ENCODE measurements at regions not wholly inside any gene's neighbourhood (a gene's known extent, or its start where the extent isn't known, plus 50 kb on each side); places are given as distances from the start of the nearest gene placed in this dataset.

- no peak for DNase-seq
Measured at GRCh38 chr6:113635222-113635986, 221.7 kb upstream of the MARCKS start.

DNA sequence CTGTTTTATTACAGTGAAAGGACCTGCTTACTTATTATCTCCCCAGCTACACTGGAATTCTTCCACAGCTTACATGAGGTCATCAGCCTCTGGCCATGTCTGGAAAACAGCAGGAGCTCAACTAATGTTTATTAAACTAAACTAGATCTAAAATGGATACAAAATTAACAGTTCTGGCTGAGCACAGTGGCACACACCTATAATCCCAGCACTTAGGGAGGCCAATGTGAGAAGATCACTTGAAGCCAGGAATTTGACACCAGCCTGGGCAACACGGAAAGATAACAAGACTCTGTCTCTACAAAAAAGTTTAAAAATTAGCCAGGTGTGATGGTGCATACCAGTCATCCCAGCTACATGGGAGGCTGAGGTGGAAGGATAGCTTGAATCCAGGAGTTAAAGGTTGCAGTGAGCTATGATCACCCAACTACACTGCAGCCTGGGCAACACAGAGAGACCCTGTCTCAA lies 220.8 kb upstream of the MARCKS start:
- DNase-seq = no peak

GRCh38 chr6:113640051-113640450 lies 217.1 kb upstream of the MARCKS start:
- no peak for DNase-seq

- no peak for DNase-seq
Measured at GRCh38 chr6:113642001-113642713, 215.0 kb upstream of the MARCKS start.

DNA sequence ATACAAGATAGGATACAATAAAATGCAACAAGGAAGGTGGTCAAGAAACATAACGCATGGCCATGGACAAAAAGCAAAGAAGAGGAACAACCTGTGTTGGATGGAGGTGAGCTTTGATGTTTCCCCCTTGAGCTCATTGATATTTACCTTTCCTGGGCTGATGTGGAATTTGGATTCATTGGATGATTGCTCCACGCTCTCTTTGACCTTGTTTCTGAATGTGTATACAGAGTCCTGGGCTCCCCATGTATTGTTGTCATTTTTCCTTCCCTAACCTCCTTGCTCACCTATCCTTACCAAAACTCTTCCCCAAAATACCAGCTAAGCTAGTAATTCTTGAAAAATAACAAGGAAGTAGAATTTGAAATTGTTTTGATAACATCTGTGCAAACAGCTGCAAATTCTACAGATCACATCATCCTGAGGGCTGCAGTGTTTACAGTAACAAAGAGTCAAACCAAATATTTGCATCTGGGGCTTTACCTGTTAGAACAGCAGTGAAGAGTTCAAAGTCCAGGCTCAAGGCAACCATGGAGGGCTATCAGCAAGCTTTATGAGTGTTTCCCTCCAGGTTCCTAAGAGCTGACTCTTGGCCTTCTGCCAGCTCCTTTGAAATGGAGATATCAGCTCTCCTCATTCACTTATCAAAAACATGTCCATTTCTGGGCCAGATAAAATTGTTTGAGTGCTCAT lies 214.3 kb upstream of the MARCKS start:
- DNase-seq = no peak

DNA sequence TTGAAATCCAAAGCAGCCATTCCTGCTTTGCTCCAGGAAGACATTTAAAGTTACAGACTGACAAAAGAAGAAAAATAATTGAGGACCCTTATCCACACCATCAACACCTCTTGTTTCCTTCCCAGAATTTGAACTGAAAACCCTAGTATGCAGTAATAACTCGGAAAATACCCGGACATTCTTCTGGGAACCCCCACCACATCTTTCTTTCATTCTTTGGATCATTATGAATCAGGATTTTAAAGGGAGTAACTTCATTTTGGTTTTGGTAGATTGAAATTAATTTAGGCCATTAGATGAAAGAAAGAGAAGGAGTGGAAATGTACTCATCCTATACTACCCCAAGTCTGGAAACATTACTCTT lies 213.8 kb upstream of the MARCKS start:
- no peak for DNase-seq

- no peak for DNase-seq
Measured at GRCh38 chr6:113644861-113645575, 212.1 kb upstream of the MARCKS start.

GRCh38 chr6:113645576-113645970 lies 211.6 kb upstream of the MARCKS start:
- DNase-seq = no peak

DNA sequence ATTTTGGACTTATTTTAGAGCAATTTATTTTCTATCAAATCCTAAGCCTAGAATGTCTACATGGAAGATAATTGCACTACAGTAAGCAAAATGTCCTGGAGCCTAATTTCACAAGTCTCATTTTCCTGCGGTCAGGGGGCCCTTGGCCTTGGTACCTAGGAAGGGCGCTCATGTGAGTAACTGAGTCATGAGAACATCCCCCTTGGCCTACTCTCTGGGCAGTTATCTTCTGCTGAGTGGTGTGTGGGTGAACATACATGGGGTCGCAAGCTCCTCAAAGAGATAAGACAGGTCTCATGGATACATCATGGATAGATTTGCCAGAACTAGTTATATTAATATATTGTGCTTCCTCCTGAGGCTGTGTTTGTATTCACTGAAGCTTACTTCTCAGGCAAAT lies 211.2 kb upstream of the MARCKS start:
- no peak for DNase-seq

GRCh38 chr6:113646701-113647100 lies 210.4 kb upstream of the MARCKS start:
- DNase-seq = no peak

- DNase-seq = no peak
Measured at GRCh38 chr6:113647143-113647889, 209.8 kb upstream of the MARCKS start.

DNA sequence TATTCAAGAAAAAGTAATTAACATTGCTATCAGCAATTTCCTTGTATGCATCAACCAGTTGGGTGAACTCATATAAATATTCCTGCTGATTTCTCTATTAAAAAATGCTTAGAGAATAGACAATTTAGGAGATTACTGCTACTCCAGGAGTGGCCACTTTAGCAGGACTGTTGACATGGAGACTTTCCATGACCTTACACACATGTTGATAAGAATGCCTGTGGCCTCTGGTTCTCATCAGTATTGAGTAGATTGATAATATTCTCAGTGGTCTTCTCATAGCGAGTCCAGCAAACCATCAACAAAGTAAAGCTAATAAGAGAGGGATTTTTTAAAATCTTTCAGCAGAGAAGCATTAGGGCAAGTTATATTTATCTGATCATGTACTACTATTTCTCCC lies 208.4 kb upstream of the MARCKS start:
- no peak for DNase-seq

GRCh38 chr6:113649276-113649675 lies 207.9 kb upstream of the MARCKS start:
- no peak for DNase-seq

DNA sequence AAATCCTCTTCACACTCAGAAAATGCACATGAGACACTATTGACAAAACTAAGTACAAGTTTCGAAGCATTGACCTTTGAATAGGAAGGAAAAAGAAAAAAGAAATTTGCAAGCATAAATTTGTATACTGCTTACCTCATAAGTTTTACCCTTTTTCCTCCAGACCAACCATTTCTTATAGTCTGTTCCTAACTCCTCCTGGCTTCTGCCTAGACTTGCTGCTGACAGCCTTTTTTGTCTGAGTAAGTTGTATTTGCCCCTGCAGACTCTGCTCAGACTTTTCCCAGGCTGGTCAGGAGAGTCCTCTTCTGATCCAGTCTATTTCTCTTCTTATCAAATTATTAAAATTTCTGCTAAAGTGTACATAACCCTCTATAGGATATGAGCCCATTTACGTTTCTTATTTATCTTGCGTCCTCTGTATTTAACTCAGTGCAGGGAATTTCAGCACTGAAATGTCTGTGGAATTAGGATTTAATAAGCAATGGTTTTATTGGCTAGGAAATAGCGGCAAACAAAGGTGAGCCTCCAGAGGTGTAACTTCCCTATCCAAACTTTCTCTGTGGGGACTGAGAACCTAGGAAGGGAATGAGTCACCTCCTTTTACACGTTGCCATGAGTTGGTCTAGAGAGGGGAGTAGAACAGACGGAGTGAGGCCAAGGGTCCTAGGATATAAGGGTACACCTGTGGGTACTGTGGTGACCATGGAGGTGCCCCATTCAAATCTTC lies 207.1 kb upstream of the MARCKS start:
- no peak for DNase-seq

DNA sequence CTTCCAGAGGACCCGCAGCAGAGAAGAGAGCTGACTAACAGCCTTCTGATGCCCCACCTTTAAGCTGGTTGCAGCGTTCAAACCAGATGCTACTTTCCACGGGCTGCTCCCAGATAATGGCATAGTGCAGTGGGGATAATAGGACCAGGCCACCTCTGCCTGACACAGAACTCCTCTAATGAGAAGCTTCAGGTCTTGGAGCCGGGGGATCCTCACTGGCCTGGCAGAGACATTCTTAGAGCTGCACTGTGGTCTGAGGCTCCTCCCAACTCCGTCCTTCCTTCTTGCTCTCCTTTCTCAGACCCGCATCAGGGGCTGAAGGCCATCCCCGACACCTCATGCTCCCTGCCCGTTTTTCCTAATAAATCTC lies 206.6 kb upstream of the MARCKS start:
- DNase-seq = no peak

- no peak for DNase-seq
Measured at GRCh38 chr6:113651120-113651519, 206.0 kb upstream of the MARCKS start.

DNA sequence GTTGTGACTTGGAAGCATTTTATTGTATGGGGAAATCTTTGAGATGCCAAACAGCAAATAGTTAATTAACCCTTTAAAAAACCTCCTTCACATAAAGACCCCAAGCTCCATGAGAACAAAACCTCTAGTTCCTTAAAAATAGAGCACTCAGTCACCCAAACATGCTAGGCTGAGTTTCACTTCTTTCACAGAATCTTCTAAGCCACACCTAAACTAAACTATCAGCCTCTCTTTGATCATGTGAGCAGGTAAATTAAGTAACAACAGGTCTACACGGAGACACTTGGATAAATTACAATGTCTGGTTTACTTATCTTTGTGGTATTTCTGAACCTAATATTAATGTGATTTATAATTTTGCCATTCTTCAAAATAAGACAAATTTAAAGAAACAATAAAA lies 205.2 kb upstream of the MARCKS start:
- DNase-seq = no peak

DNA sequence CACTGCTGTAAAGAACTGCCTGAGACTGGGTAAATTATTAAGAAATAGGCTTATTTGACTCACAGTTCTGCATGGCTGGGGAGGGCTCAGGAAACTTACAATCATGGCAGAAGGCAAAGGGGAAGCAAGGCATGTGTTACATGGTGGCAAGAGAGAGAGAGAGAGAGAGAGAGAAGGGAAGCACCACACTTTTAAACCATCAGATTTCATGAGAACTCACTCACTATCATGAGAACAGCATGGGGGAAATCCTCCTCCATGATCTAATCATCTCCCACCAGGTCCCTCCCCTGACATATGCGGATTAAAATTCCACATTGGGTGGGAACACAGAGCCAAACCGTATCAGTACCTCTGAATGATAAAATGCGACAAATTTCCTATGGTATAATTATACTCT lies 203.9 kb upstream of the MARCKS start:
- DNase-seq = no peak

DNA sequence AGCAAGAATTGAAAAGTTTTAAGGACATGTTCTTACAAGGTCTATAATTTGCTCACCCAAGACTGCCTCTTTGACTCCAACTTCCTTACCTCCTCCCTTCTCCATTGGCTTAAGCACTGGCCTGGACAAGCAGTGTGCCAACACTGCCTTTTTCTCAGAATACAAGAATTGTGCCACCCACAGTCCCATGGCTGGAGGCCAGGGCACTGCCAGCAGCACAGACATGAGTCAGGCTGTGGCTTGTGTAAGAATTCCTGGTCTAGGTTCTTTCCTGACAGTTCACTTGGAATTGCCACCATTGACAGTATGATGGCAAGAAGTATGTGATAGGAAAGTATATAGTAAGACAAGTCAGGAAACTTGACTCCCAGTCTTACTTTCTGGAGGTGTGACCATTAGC lies 202.7 kb upstream of the MARCKS start:
- DNase-seq = no peak

- no peak for DNase-seq
Measured at GRCh38 chr6:113655761-113656160, 201.4 kb upstream of the MARCKS start.

DNA sequence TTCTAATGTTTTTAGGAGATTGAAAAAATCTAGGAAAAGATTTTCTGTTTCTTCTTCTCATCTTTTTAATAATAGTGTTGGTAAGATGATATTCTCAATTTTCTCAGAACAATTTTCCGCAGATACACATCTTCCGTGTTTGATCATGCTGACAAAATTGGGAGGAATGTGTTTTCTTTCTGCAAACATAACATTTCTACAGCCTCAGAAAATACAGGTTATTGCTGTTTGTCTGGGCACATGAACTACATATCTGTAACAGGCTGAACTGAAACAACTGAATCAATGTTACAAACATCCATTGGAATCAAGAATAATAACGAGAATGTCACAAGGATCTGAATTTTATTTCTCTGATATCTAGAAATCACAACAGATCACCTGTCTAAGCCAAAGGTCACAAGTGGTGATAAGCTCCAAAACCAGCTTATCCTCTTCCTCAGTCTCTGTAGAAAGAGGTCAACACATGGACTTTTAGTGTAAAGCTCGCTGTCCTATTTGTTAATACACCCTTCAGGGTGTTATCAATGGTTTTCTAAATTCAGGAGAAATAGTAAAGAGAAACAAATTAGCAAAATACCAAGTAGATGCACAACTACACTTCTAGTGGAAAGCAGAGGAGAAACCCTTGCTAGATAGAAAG lies 197.3 kb upstream of the MARCKS start:
- DNase-seq = no peak

All from activated CD4-positive, alpha-beta T cell treated with anti-CD3 and anti-CD28 coated beads, Interleukin-2, Interleukin-6, amounts not matched to agents 100 ng/mL and 50 ng/mL, durations not matched to agents 16 hours and 8 hours (primary cell).